Right lobe of liver (tissue), 4 donors: ENCODE measurements at regions not wholly inside any gene's neighbourhood (a gene's known extent, or its start where the extent isn't known, plus 50 kb on each side); places are given as distances from the start of the nearest gene placed in this dataset.

Experiments used
- POLR2A ChIP-seq: fragments of 450-650 bp; IDR thresholded peaks from one replicate; pipeline ENCODE4 v1.6.1; 2017; ENCODE audit warnings: antibody characterized with exemption, mild to moderate bottlenecking
- TF ChIP-seq, protein P1 (sequence below), 4 donors: fragments of 200-600 bp in 3 of 4; fragments of 450-650 bp in 1 of 4; IDR thresholded peaks; one replicate each; pipeline versions ENCODE4 v1.5.1 to v1.8.0; 2016 to 2022; ENCODE audit warnings: antibody characterized with exemption in 4 of 4, mild to moderate bottlenecking in 2 of 4
- donor health status: DM: no; HTN: no; CAD: no.
- donor health status: DM: no; HTN: no; CAD: no.
- donor health status: DM: no; HTN: yes; CAD: no.

- TF ChIP-seq, protein P1, sequence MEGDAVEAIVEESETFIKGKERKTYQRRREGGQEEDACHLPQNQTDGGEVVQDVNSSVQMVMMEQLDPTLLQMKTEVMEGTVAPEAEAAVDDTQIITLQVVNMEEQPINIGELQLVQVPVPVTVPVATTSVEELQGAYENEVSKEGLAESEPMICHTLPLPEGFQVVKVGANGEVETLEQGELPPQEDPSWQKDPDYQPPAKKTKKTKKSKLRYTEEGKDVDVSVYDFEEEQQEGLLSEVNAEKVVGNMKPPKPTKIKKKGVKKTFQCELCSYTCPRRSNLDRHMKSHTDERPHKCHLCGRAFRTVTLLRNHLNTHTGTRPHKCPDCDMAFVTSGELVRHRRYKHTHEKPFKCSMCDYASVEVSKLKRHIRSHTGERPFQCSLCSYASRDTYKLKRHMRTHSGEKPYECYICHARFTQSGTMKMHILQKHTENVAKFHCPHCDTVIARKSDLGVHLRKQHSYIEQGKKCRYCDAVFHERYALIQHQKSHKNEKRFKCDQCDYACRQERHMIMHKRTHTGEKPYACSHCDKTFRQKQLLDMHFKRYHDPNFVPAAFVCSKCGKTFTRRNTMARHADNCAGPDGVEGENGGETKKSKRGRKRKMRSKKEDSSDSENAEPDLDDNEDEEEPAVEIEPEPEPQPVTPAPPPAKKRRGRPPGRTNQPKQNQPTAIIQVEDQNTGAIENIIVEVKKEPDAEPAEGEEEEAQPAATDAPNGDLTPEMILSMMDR (IDR thresholded peaks at IDR 0.05), result no peak
- TF ChIP-seq POLR2A, result no peak
These were observed 1271.4 kb downstream of the KCNT2 start for GRCh38 chr1:195336812-195337211.
